Left ventricle myocardium inferior (tissue), 1 donor: ENCODE measurements at regions not wholly inside any gene's neighbourhood (a gene's known extent, or its start where the extent isn't known, plus 50 kb on each side); places are given as distances from the start of the nearest gene placed in this dataset.
A peak's percentile ranks its signal among the peaks of the same experiment; 100 is the strongest.

ENCODE experiments used
- DNase-seq: peaks from one replicate; pipeline ENCODE4 v3.0.0-alpha.2; 2020
- H3K27ac ChIP-seq: fragments of 200-600 bp; replicated peaks from 2 replicates; pipeline ENCODE4 v1.8.0; 2021
- H3K27me3 ChIP-seq: fragments of 200-600 bp; 2 replicates; pipeline ENCODE4 v1.8.0; 2021; ENCODE audit warnings: low read depth
- H3K36me3 ChIP-seq: fragments of 200-600 bp; 2 replicates; pipeline ENCODE4 v1.8.0; 2021
- H3K4me1 ChIP-seq: fragments of 200-600 bp; 2 replicates; pipeline ENCODE4 v1.8.0; 2021
- H3K4me3 ChIP-seq: fragments of 200-600 bp; 2 replicates; pipeline ENCODE4 v1.8.0; 2021; ENCODE audit warnings: mild to moderate bottlenecking, moderate library complexity
- H3K9me3 ChIP-seq: fragments of 200-600 bp; replicated peaks from 2 replicates; pipeline ENCODE4 v1.8.0; 2021
- intact Hi-C: fragments of 100-400 bp; cut with micrococcal nuclease; formaldehyde crosslinking; loops from one replicate; pipeline ENCODE4 v1.11.0; 2022
- TF ChIP-seq, protein P1 (sequence below): fragments of 200-600 bp; IDR thresholded peaks from 2 replicates; pipeline ENCODE4 v1.8.0; 2021; ENCODE audit warnings: antibody characterized with exemption, mild to moderate bottlenecking, borderline replicate concordance
- donor health status: DM: no; HTN: yes; CAD: no; lungs with severe emphysema.

DNA sequence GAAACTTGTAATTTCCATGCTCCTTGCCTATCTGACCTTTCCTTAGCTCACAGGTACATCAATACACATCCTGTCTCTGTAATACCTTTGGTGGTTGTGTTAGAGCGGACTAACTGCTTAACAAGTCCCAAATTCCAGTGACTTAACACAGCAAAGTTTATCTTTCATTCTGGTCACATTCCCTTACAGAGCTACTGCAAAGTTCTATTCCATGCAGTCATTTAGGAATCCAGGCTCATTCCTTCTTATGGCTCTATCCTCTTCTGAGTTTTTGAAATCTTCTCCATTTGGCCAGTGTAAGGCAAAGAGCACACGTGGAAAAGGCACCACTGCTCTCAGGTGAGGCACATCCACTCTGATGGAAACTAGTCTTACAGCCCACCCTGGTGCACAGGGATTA lies 238.6 kb upstream of the ANKRD55 start:
- H3K4me1 ChIP-seq = peaks cover under 1% of the 10 kb centered on the region

DNA sequence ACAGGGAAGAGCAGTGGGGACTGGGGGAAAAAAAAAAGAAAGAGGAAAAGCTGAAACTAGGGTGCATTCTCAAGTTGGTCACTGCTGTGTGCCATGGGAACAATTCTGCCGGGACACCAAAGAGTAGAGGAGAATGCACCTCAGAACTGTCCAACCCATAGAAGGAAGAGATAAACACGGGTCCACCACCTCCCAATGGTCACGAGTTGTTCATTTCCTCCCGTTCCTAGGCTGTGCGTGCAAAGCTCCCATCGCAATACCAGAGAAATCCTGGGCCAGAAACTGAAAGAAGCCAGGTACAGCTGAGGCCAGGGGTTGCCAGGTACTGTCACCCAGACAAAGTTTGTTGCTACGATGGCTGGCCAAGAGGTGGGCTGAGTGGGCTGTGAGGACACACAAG lies 236.9 kb upstream of the ANKRD55 start:
- intact Hi-C loops = no loop called here
- no peak overlapping the region for H3K4me3 ChIP-seq

More for the DNA sequence above, 238.6 kb upstream of the ANKRD55 start:
- H3K27me3 ChIP-seq = no peaks in the 10 kb centered on the region
- intact Hi-C loops = no loop called here
- TF ChIP-seq, protein P1, sequence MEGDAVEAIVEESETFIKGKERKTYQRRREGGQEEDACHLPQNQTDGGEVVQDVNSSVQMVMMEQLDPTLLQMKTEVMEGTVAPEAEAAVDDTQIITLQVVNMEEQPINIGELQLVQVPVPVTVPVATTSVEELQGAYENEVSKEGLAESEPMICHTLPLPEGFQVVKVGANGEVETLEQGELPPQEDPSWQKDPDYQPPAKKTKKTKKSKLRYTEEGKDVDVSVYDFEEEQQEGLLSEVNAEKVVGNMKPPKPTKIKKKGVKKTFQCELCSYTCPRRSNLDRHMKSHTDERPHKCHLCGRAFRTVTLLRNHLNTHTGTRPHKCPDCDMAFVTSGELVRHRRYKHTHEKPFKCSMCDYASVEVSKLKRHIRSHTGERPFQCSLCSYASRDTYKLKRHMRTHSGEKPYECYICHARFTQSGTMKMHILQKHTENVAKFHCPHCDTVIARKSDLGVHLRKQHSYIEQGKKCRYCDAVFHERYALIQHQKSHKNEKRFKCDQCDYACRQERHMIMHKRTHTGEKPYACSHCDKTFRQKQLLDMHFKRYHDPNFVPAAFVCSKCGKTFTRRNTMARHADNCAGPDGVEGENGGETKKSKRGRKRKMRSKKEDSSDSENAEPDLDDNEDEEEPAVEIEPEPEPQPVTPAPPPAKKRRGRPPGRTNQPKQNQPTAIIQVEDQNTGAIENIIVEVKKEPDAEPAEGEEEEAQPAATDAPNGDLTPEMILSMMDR = no peak
- no peak overlapping the region for H3K27ac ChIP-seq
- no peak overlapping the region for H3K4me3 ChIP-seq
- no peaks in the 10 kb centered on the region for H3K36me3 ChIP-seq
- no peaks in the 10 kb centered on the region for H3K9me3 ChIP-seq
- no peak for DNase-seq

DNA sequence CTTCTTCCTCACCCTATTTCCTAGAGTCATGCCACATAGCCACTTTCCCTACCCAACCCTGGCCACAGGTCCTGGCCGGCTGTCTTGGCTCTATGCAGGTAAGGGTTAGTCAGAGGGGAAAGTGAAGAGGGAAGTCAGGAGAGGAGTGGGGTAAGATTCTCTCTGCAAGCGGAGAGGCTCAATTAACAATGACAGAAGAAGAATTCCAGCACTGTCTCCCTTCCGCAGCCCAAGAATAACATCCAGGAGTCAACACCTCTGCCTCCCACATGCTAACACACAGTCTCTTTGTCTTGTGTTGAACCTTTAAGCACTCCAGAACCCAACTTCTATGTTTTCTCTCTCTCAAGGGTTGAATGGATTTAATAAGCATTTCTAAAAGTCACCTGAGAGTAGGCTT lies 235.1 kb upstream of the ANKRD55 start:
- H3K27me3 ChIP-seq = no peaks in the 10 kb centered on the region
- no peaks in the 10 kb centered on the region for H3K9me3 ChIP-seq
- intact Hi-C loops = no loop called here
- TF ChIP-seq, protein P1 = no peak
- H3K4me1 ChIP-seq = peaks cover 21% of the 10 kb centered on the region
- DNase-seq = no peak
- no peaks in the 10 kb centered on the region for H3K36me3 ChIP-seq
- no peak overlapping the region for H3K27ac ChIP-seq
- no peak overlapping the region for H3K4me3 ChIP-seq

More for the DNA sequence above, 236.9 kb upstream of the ANKRD55 start:
- DNase-seq = no peak
- no peaks in the 10 kb centered on the region for H3K27me3 ChIP-seq
- no peak overlapping the region for H3K27ac ChIP-seq
- no peaks in the 10 kb centered on the region for H3K9me3 ChIP-seq
- H3K36me3 ChIP-seq = no peaks in the 10 kb centered on the region
- TF ChIP-seq, protein P1 = no peak
- peaks cover 18% of the 10 kb centered on the region for H3K4me1 ChIP-seq

DNA sequence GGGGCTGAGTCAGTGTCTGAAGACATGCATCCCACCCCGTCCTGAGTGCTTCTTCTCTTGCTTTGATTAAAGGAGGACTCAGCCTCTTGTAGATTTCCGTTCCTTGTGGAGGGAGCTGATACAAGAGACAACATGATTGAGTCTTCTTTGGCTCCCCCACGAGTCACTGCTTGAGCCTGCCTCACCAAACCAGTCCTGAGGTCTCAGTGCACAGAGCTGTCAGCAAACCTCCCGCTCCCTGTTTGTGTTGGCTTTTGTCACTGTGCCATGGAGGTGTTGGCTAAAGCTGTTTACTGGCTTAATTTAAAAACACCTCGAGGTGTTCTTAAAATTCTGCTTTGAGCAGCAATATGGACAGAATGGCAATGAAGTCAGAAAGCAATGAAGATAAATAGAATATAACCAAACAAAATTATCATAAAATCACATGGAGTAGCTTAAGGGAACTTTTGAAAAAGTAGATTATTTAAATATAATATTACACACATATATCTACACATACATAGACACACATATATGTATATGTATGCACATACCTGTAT lies 234.1 kb upstream of the ANKRD55 start:
- Histone ChIP-seq H3K36me3 (no peaks in the 10 kb centered on the region), H3K27ac (no peak overlapping the region), H3K9me3 (no peaks in the 10 kb centered on the region), H3K27me3 (no peaks in the 10 kb centered on the region), H3K4me1 (peaks cover 21% of the 10 kb centered on the region), H3K4me3 (no peak overlapping the region)
- intact Hi-C loops = no loop called here
- TF ChIP-seq, protein P1 = no peak
- DNase-seq = no peak

DNA sequence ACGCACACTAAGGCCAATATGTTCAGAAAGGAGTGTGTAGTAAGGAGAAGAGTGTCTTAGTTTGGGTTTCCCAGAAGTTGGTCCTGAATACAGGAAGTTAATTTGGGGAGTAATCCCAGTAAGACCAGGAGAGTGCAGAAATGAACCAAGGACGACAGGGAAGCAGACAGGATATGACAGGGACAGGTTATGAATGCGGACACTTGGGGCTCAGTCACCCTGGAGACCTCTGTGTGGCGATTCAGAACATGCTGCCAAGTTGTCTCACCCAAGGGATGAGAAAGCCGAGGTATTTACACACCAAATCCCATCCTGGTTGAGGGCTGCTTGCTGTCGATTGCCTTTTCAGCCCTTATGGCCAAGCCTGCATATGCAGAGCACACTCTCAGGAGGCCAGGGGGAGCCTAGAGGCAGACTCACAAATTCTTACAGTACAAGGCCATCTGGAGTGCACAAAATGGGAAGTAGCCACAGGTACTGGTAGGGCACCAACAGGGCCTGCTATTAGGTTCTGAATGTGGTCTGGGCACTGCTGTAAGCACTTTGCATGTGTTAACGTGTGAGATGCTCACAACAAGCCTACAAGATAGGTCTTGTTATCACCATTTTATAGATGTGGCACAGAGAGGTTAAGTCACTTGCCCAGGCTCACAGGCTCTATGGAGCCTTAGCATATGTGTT lies 233.1 kb upstream of the ANKRD55 start:
- H3K27ac ChIP-seq = peak overlapping the region; percentile 67
- H3K9me3 ChIP-seq = no peaks in the 10 kb centered on the region
- no peaks in the 10 kb centered on the region for H3K27me3 ChIP-seq
- intact Hi-C loops = no loop called here
- TF ChIP-seq, protein P1 = no peak
- H3K4me3 ChIP-seq = no peak overlapping the region
- H3K36me3 ChIP-seq = no peaks in the 10 kb centered on the region
- DNase-seq = no peak
- H3K4me1 ChIP-seq = peaks cover 22% of the 10 kb centered on the region
